PC-9 (cell line): ENCODE measurements at regions not wholly inside any gene's neighbourhood (a gene's known extent, or its start where the extent isn't known, plus 50 kb on each side); places are given as distances from the start of the nearest gene placed in this dataset.

Experiments used
- EZH2 ChIP-seq: fragments of 200-600 bp; sonication (generic); IDR thresholded peaks from 2 replicates; pipeline ENCODE4 v1.8.0; 2017; ENCODE audit warnings: antibody characterized with exemption, low read depth
- TF ChIP-seq, protein P1 (sequence below): fragments of 200-600 bp; sonication (generic); conservative IDR thresholded peaks from 2 replicates; pipeline ENCODE4 v1.6.1; 2017; ENCODE audit warnings: mixed run types, antibody characterized with exemption, mild to moderate bottlenecking, moderate library complexity

DNA sequence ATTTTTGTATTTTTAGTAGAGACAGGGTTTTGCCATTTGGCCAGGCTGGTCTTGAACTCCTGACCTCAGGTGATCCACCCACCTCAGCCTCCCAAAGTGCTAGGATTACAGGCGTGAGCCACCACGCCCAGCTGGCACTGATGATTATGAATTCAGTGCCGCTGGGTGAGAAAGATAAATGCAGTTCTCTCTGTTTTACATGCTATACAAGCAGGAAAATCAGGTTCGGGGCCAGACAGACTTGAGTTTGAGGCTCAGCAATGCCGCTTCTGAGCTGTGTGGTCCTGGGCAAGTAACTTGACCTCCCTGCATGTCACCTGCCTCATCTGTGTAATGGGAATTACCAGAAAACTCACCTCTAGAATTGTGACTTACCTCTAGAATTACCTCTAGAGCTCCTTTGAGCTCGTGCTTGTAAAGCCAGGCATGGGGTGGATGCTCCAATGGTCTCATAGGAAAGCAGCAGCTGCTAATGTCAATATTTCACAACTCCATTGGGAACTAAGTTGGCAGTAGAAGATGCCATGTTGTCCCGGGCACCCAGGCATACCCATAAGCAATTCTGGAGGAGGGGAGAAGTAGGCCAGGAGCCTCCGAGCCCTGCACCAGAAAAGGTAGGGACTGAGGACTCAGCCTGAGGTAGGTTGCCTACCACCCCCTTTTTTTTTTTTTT lies 119.8 kb upstream of the SLC25A33 start:
- TF ChIP-seq, protein P1, sequence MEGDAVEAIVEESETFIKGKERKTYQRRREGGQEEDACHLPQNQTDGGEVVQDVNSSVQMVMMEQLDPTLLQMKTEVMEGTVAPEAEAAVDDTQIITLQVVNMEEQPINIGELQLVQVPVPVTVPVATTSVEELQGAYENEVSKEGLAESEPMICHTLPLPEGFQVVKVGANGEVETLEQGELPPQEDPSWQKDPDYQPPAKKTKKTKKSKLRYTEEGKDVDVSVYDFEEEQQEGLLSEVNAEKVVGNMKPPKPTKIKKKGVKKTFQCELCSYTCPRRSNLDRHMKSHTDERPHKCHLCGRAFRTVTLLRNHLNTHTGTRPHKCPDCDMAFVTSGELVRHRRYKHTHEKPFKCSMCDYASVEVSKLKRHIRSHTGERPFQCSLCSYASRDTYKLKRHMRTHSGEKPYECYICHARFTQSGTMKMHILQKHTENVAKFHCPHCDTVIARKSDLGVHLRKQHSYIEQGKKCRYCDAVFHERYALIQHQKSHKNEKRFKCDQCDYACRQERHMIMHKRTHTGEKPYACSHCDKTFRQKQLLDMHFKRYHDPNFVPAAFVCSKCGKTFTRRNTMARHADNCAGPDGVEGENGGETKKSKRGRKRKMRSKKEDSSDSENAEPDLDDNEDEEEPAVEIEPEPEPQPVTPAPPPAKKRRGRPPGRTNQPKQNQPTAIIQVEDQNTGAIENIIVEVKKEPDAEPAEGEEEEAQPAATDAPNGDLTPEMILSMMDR: no peak
- no peak for TF ChIP-seq EZH2
